ENCODE measurements at regions not wholly inside any gene's neighbourhood (a gene's known extent, or its start where the extent isn't known, plus 50 kb on each side); places are given as distances from the start of the nearest gene placed in this dataset.

DNA sequence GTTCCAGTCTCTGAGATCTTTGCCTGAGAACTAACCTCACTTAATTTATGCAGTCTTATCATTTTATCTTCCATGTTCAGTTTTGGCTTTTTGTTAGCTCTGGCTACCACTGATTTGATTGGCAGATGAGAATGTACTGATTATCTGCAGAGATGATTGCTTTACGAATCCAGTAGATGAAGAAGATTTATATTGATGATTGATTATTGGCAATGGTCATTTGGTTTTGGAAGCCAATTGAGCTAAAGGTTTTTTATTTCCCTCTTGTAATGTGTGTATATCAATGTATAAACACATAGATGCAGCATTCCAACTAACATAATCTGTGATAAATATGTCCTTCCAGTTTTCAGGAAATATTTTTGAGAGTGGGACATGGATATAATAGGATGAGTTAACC, 763.6 kb downstream of the CDH11 start:
- no peak for TF ChIP-seq CTCF (IDR thresholded peaks at IDR 0.05; ENCODE audit: insufficient read depth, low read length)
- no peak for TF ChIP-seq POLR2AphosphoS5 (IDR thresholded peaks at IDR 0.05; ENCODE audit: low read depth)

All from HL-60 (cell line).